Activated B cell treated with CpG ODN at 0.5 μM for 24 hours (primary cell): ENCODE measurements at regions not wholly inside any gene's neighbourhood (a gene's known extent, or its start where the extent isn't known, plus 50 kb on each side); places are given as distances from the start of the nearest gene placed in this dataset.

Source experiments
- ATAC-seq: fragments of 200-7000 bp; cut with Tn5 transposase; one replicate; pipeline ENCODE4 v1.10.0; 2021; ENCODE audit warnings: low read depth, mild to moderate bottlenecking, moderate library complexity
- CTCF ChIA-PET: fragments of 350-600 bp; sonication (Branson Sonifier 250); formaldehyde crosslinking; loops from one replicate; lab custom pipeline; 2021; ENCODE audit warnings: antibody characterized with exemption; lab: Charles Lee
- POLR2A ChIA-PET: fragments of 350-600 bp; sonication (Branson Sonifier 250); formaldehyde crosslinking; loops from one replicate; lab custom pipeline; 2021; ENCODE audit warnings: antibody characterized with exemption; lab: Charles Lee
- DNase-seq: peaks from one replicate; pipeline ENCODE4 v3.0.0; 2022
- H3K27ac Mint-ChIP-seq: one replicate; pipeline ENCODE4 v1.8.0; 2020; ENCODE audit warnings: mixed read lengths
- H3K27me3 Mint-ChIP-seq: one replicate; pipeline ENCODE4 v1.8.0; 2021; ENCODE audit warnings: mixed read lengths
- H3K36me3 Mint-ChIP-seq: one replicate; pipeline ENCODE4 v1.8.0; 2021; ENCODE audit warnings: low read depth, mixed read lengths
- H3K4me1 Mint-ChIP-seq: one replicate; pipeline ENCODE4 v1.8.0; 2021; ENCODE audit warnings: mixed read lengths
- H3K4me3 Mint-ChIP-seq: one replicate; pipeline ENCODE4 v1.8.0; 2020; ENCODE audit warnings: mild to moderate bottlenecking, mixed read lengths
- H3K9me3 Mint-ChIP-seq: one replicate; pipeline ENCODE4 v1.8.0; 2020; ENCODE audit warnings: mixed read lengths
- CTCF ChIP-seq: fragments of 200-600 bp; IDR thresholded peaks from one replicate; pipeline ENCODE4 v1.8.0; 2022; ENCODE audit warnings: antibody characterized with exemption, mild to moderate bottlenecking
- intact Hi-C: fragments of 100-400 bp; cut with micrococcal nuclease; formaldehyde crosslinking; loops from one replicate; pipeline ENCODE4 v1.15.1; 2024

GRCh38 chr13:74662905-74663304, 528.7 kb upstream of the KLF12 start:
- no peak for ATAC-seq
- POLR2A ChIA-PET: no interaction called here
- CTCF ChIA-PET: no interaction called here
- no peak for TF ChIP-seq CTCF
- H3K36me3 Mint-ChIP-seq: no peaks in the 10 kb centered on the region
- DNase-seq: no peak
- no peaks in the 10 kb centered on the region for H3K27me3 Mint-ChIP-seq
- no peaks in the 10 kb centered on the region for H3K4me1 Mint-ChIP-seq
- H3K4me3 Mint-ChIP-seq: no peak overlapping the region
- intact Hi-C loops: no loop called here
- no peaks in the 10 kb centered on the region for H3K9me3 Mint-ChIP-seq
- no peak overlapping the region for H3K27ac Mint-ChIP-seq

GRCh38 chr13:74661851-74662250, 527.6 kb upstream of the KLF12 start:
- no peak for ATAC-seq
- DNase-seq: no peak
- H3K4me3 Mint-ChIP-seq: no peak overlapping the region
- no peaks in the 10 kb centered on the region for H3K27me3 Mint-ChIP-seq
- intact Hi-C loops: no loop called here
- TF ChIP-seq CTCF: no peak
- no peaks in the 10 kb centered on the region for H3K36me3 Mint-ChIP-seq
- POLR2A ChIA-PET: no interaction called here
- H3K4me1 Mint-ChIP-seq: no peaks in the 10 kb centered on the region
- CTCF ChIA-PET: no interaction called here
- H3K27ac Mint-ChIP-seq: no peak overlapping the region
- no peaks in the 10 kb centered on the region for H3K9me3 Mint-ChIP-seq

GRCh38 chr13:74657765-74658164, 523.6 kb upstream of the KLF12 start:
- CTCF ChIA-PET: no interaction called here
- Mint-ChIP-seq H3K27ac (no peak overlapping the region), H3K9me3 (no peaks in the 10 kb centered on the region), H3K4me3 (no peak overlapping the region), H3K36me3 (no peaks in the 10 kb centered on the region), H3K27me3 (peaks cover 2% of the 10 kb centered on the region), H3K4me1 (no peaks in the 10 kb centered on the region)
- no peak for ATAC-seq
- no peak for TF ChIP-seq CTCF
- POLR2A ChIA-PET: no interaction called here
- intact Hi-C loops: no loop called here
- no peak for DNase-seq

GRCh38 chr13:74651121-74651520, 516.9 kb upstream of the KLF12 start:
- intact Hi-C loops: no loop called here
- CTCF ChIA-PET: no interaction called here
- DNase-seq (no peak), ATAC-seq (no peak)
- H3K36me3 Mint-ChIP-seq: no peaks in the 10 kb centered on the region
- H3K4me3 Mint-ChIP-seq: no peak overlapping the region
- POLR2A ChIA-PET: no interaction called here
- peaks cover 2% of the 10 kb centered on the region for H3K27me3 Mint-ChIP-seq
- H3K4me1 Mint-ChIP-seq: no peaks in the 10 kb centered on the region
- TF ChIP-seq CTCF: no peak
- no peaks in the 10 kb centered on the region for H3K9me3 Mint-ChIP-seq
- H3K27ac Mint-ChIP-seq: no peak overlapping the region

GRCh38 chr13:74647991-74648390, 513.8 kb upstream of the KLF12 start:
- ATAC-seq (no peak), DNase-seq (no peak)
- no peaks in the 10 kb centered on the region for H3K4me1 Mint-ChIP-seq
- TF ChIP-seq CTCF: no peak
- H3K27me3 Mint-ChIP-seq: no peaks in the 10 kb centered on the region
- H3K9me3 Mint-ChIP-seq: no peaks in the 10 kb centered on the region
- ChIA-PET CTCF (no interaction called here), POLR2A (no interaction called here)
- H3K27ac Mint-ChIP-seq: no peak overlapping the region
- intact Hi-C loops: no loop called here
- no peak overlapping the region for H3K4me3 Mint-ChIP-seq
- no peaks in the 10 kb centered on the region for H3K36me3 Mint-ChIP-seq
